GM23338 (cell line): ENCODE measurements at regions not wholly inside any gene's neighbourhood (a gene's known extent, or its start where the extent isn't known, plus 50 kb on each side); places are given as distances from the start of the nearest gene placed in this dataset.

ENCODE experiments used
- ATAC-seq: fragments of 200-7000 bp; cut with Tn5 transposase; 3 replicates; pipeline ENCODE4 v1.9.1; 2020
- DNase-seq: peaks from one replicate; pipeline ENCODE4 v3.0.0-alpha.2; 2015; ENCODE audit warnings: low spot score
- H2AFZ ChIP-seq: fragments of 200-600 bp; sonication (generic); 2 replicates; pipeline ENCODE4 v1.8.0; 2016; ENCODE audit warnings: antibody characterized with exemption, mild to moderate bottlenecking, moderate library complexity
- H3F3A ChIP-seq: fragments of 200-600 bp; sonication (generic); replicated peaks from 2 replicates; pipeline ENCODE4 v1.8.0; 2017; ENCODE audit warnings: antibody characterized with exemption, mixed run types, low read depth
- H3K27ac ChIP-seq: fragments of 200-600 bp; sonication (generic); 2 replicates; pipeline ENCODE4 v1.6.1; 2016; ENCODE audit warnings: low read depth
- H3K27me3 ChIP-seq: fragments of 200-600 bp; sonication (generic); 2 replicates; pipeline ENCODE4 v1.8.0; 2016; ENCODE audit warnings: mild to moderate bottlenecking, mixed run types, moderate library complexity; ENCODE audit not compliant: insufficient read depth
- H3K36me3 ChIP-seq: fragments of 200-600 bp; sonication (generic); 2 replicates; pipeline ENCODE4 v1.8.0; 2016; ENCODE audit warnings: mild to moderate bottlenecking; ENCODE audit not compliant: insufficient read depth
- H3K4me1 ChIP-seq: fragments of 200-600 bp; sonication (generic); 2 replicates; pipeline ENCODE4 v1.8.0; 2016; ENCODE audit warnings: mild to moderate bottlenecking, moderate library complexity; ENCODE audit not compliant: insufficient read depth
- H3K4me2 ChIP-seq: fragments of 200-600 bp; sonication (generic); 2 replicates; pipeline ENCODE4 v1.7.1; 2017; ENCODE audit warnings: mixed run types
- H3K4me3 ChIP-seq: fragments of 200-600 bp; sonication (generic); 2 replicates; pipeline ENCODE4 v1.6.1; 2016; ENCODE audit warnings: mixed run types
- H3K79me2 ChIP-seq: fragments of 200-600 bp; sonication (generic); replicated peaks from 2 replicates; pipeline ENCODE4 v1.8.0; 2017; ENCODE audit warnings: mild to moderate bottlenecking; ENCODE audit not compliant: insufficient read depth
- H3K9me2 ChIP-seq: fragments of 200-600 bp; sonication (generic); 2 replicates; pipeline ENCODE4 v1.8.0; 2017; ENCODE audit not compliant: insufficient read depth
- H4K20me1 ChIP-seq: fragments of 200-600 bp; sonication (generic); replicated peaks from 2 replicates; pipeline ENCODE4 v1.8.0; 2017; ENCODE audit warnings: mild to moderate bottlenecking; ENCODE audit not compliant: insufficient read depth
- H3K27ac Mint-ChIP-seq: 2 replicates; pipeline ENCODE4 v1.8.0; 2020; ENCODE audit warnings: inconsistent platforms, mild to moderate bottlenecking, moderate library complexity, mixed read lengths
- H3K27me3 Mint-ChIP-seq: 3 replicates; pipeline ENCODE4 v1.8.0; 2022; ENCODE audit warnings: low read depth, mild to moderate bottlenecking, moderate library complexity, mixed read lengths, inconsistent platforms; ENCODE audit not compliant: insufficient read depth, poor library complexity
- H3K36me3 Mint-ChIP-seq: 3 replicates; pipeline ENCODE4 v1.8.0; 2021; ENCODE audit warnings: low read depth, mild to moderate bottlenecking, inconsistent platforms, moderate library complexity, mixed read lengths
- H3K4me1 Mint-ChIP-seq: 3 replicates; pipeline ENCODE4 v1.8.0; 2020; ENCODE audit warnings: mild to moderate bottlenecking, inconsistent platforms, mixed read lengths
- H3K4me3 Mint-ChIP-seq: 3 replicates; pipeline ENCODE4 v1.8.0; 2021; ENCODE audit warnings: moderate library complexity, mild to moderate bottlenecking, inconsistent platforms, mixed read lengths
- H3K9me3 Mint-ChIP-seq: 3 replicates; pipeline ENCODE4 v1.8.0; 2020; ENCODE audit warnings: moderate library complexity, mild to moderate bottlenecking, inconsistent platforms, mixed read lengths
- CREB1 ChIP-seq: fragments of 250-450 bp; sonication (Bioruptor Pico); IDR thresholded peaks from 2 replicates; pipeline ENCODE4 v1.5.0; 2020; ENCODE audit warnings: low read depth, mild to moderate bottlenecking, moderate library complexity
- CTCF ChIP-seq, 2 experiments: fragments of 200-600 bp in 1 of 2; sonication (generic) in 1 of 2; conservative IDR thresholded peaks; 2 replicates each; pipeline versions ENCODE4 v1.5.1 to v1.6.1; 2016 to 2017; ENCODE audit warnings: antibody characterized with exemption in 2 of 2, low read depth in 2 of 2, mild to moderate bottlenecking in 2 of 2, moderate library complexity in 1 of 2
- ETS1 ChIP-seq: IDR thresholded peaks from 2 replicates; pipeline ENCODE4 v1.6.1; 2016; ENCODE audit warnings: antibody characterized with exemption
- EZH2 ChIP-seq: fragments of 200-600 bp; sonication (generic); IDR thresholded peaks from one replicate; pipeline ENCODE4 v1.8.0; 2017; ENCODE audit warnings: antibody characterized with exemption, mild to moderate bottlenecking, low read depth; ENCODE audit not compliant: unreplicated experiment
- EZH2phosphoT487 ChIP-seq: fragments of 200-600 bp; sonication (generic); IDR thresholded peaks from one replicate; pipeline ENCODE4 v1.8.1; 2018; ENCODE audit warnings: antibody characterized with exemption; ENCODE audit not compliant: unreplicated experiment
- JUNB ChIP-seq: IDR thresholded peaks from one replicate; pipeline ENCODE4 v1.6.1; 2016; ENCODE audit warnings: antibody characterized with exemption; ENCODE audit not compliant: unreplicated experiment
- NANOG ChIP-seq: IDR thresholded peaks from 2 replicates; pipeline ENCODE4 v1.6.1; 2016; ENCODE audit warnings: antibody characterized with exemption, borderline replicate concordance
- POLR2AphosphoS5 ChIP-seq: IDR thresholded peaks from 2 replicates; pipeline ENCODE4 v1.6.1; 2016; ENCODE audit warnings: antibody characterized with exemption, low read depth
- REST ChIP-seq: IDR thresholded peaks from one replicate; pipeline ENCODE4 v1.6.1; 2018; ENCODE audit warnings: antibody characterized with exemption; ENCODE audit not compliant: unreplicated experiment
- STAT1 ChIP-seq: IDR thresholded peaks from one replicate; pipeline ENCODE4 v1.6.1; 2016; ENCODE audit warnings: antibody characterized with exemption; ENCODE audit not compliant: unreplicated experiment
- ZNF114 ChIP-seq: fragments of 250-450 bp; sonication (Bioruptor Pico); IDR thresholded peaks from 2 replicates; pipeline ENCODE4 v1.5.0; 2020; ENCODE audit warnings: mild to moderate bottlenecking, moderate library complexity
- ZNF331 ChIP-seq: fragments of 250-450 bp; sonication (Bioruptor Pico); IDR thresholded peaks from 2 replicates; pipeline ENCODE4 v1.5.0; 2020; ENCODE audit warnings: low read depth, mild to moderate bottlenecking, moderate library complexity
- ZNF462 ChIP-seq: fragments of 250-450 bp; sonication (Bioruptor Pico); IDR thresholded peaks from 2 replicates; pipeline ENCODE4 v1.5.0; 2020; ENCODE audit warnings: mild to moderate bottlenecking, moderate library complexity

GRCh38 chr4:4789462-4789861 lies 70.0 kb upstream of the MSX1 start:
- peaks cover 8% of the 10 kb centered on the region; the same call in 1 of the 2 replicates for H3K4me1 ChIP-seq
- H3K9me2 ChIP-seq = peaks cover 5% of the 10 kb centered on the region
- H2AFZ ChIP-seq = no peak overlapping the region
- H3K4me3 ChIP-seq = no peak overlapping the region
- H3K27me3 ChIP-seq = no peaks in the 10 kb centered on the region
- peaks cover 6% of the 10 kb centered on the region; the same call in 2 of the 3 replicates for H3K4me1 Mint-ChIP-seq
- H3K27ac Mint-ChIP-seq = no peak overlapping the region
- TF ChIP-seq REST (no peak), STAT1 (no peak), ETS1 (no peak), ZNF462 (CRISPR knock-in tag) (no peak), JUNB (no peak), POLR2AphosphoS5 (no peak), NANOG (no peak), ZNF114 (CRISPR knock-in tag) (no peak), EZH2phosphoT487 (no peak), ZNF331 (CRISPR knock-in tag) (no peak), EZH2 (no peak), CTCF (conservative IDR thresholded peaks at IDR 0.05; ENCODE audit: low read depth in 2 of 2) (no peak), CREB1 (CRISPR knock-in tag) (no peak)
- no peak overlapping the region for H3K4me3 Mint-ChIP-seq
- DNase-seq = no peak
- no peak overlapping the region for H3K4me2 ChIP-seq
- no peaks in the 10 kb centered on the region for H4K20me1 ChIP-seq
- no peaks in the 10 kb centered on the region for H3K79me2 ChIP-seq
- H3K27ac ChIP-seq = no peak overlapping the region
- H3K36me3 Mint-ChIP-seq = peaks cover 23% of the 10 kb centered on the region
- H3K9me3 Mint-ChIP-seq = peaks cover 34% of the 10 kb centered on the region
- no peak for ATAC-seq
- no peaks in the 10 kb centered on the region for H3F3A ChIP-seq
- peaks cover 4% of the 10 kb centered on the region for H3K27me3 Mint-ChIP-seq
- H3K36me3 ChIP-seq = no peaks in the 10 kb centered on the region
